ENCODE measurements at regions not wholly inside any gene's neighbourhood (a gene's known extent, or its start where the extent isn't known, plus 50 kb on each side); places are given as distances from the start of the nearest gene placed in this dataset.

DNA sequence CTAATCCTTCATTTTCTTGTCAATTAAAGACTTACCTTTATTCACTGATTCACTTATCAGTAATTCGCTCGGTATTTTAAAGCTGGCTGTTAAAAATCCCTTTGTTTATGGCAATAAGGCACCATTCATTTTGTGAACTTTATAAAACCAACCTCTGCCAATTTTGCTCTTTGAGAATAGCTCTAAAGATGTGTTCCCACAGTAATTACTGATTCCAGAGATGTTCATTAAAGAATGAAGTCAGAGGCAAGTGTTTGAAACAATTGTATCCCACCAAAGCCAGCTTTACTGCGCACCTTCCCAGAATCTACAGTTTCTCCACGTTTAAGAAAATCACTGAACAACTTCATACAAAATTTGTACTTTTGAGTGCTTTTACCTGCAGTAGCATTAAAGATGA lies 424.5 kb downstream of the USP25 start:
- Histone ChIP-seq H2AFZ (ENCODE audit: low read depth, low read length) (no peak overlapping the region), H3K27ac (ENCODE audit: low read length) (no peak overlapping the region), H3K79me2 (ENCODE audit: low read length) (no peaks in the 10 kb centered on the region), H3K9me3 (ENCODE audit: insufficient read depth, low read length) (no peaks in the 10 kb centered on the region), H3K4me3 (ENCODE audit: low read length) (no peak overlapping the region), H4K20me1 (ENCODE audit: insufficient read depth, low read length) (no peaks in the 10 kb centered on the region), H3K4me1 (ENCODE audit: low read length) (no peaks in the 10 kb centered on the region), H3K36me3 (replicated peaks; ENCODE audit: low read depth, low read length) (no peaks in the 10 kb centered on the region), H3K4me2 (ENCODE audit: low read length) (no peak overlapping the region), H3K9ac (ENCODE audit: low read length) (no peak overlapping the region), H3K27me3 (ENCODE audit: low read depth, low read length) (no peaks in the 10 kb centered on the region)
- TF ChIP-seq EZH2phosphoT487 (IDR thresholded peaks at IDR 0.05; ENCODE audit: low read depth) (no peak), CTCF (IDR thresholded peaks at IDR 0.05; ENCODE audit: low read depth, low read length) (no peak)

- Histone ChIP-seq H3K4me2 (ENCODE audit: low read length) (no peak overlapping the region), H3K9me3 (ENCODE audit: insufficient read depth, low read length) (no peaks in the 10 kb centered on the region), H3K9ac (ENCODE audit: low read length) (no peak overlapping the region), H3K36me3 (replicated peaks; ENCODE audit: low read depth, low read length) (no peaks in the 10 kb centered on the region), H4K20me1 (ENCODE audit: insufficient read depth, low read length) (no peaks in the 10 kb centered on the region), H3K4me3 (ENCODE audit: low read length) (no peak overlapping the region), H3K4me1 (ENCODE audit: low read length) (no peaks in the 10 kb centered on the region), H3K79me2 (ENCODE audit: low read length) (no peaks in the 10 kb centered on the region), H2AFZ (ENCODE audit: low read depth, low read length) (no peak overlapping the region), H3K27me3 (ENCODE audit: low read depth, low read length) (no peaks in the 10 kb centered on the region), H3K27ac (ENCODE audit: low read length) (no peak overlapping the region)
- TF ChIP-seq EZH2phosphoT487 (IDR thresholded peaks at IDR 0.05; ENCODE audit: low read depth) (no peak), CTCF (IDR thresholded peaks at IDR 0.05; ENCODE audit: low read depth, low read length) (no peak)
Observed at GRCh38 chr21:16154951-16155635, 425.3 kb downstream of the USP25 start.

- Histone ChIP-seq H3K4me3 (ENCODE audit: low read length) (no peak overlapping the region), H3K9me3 (ENCODE audit: insufficient read depth, low read length) (no peaks in the 10 kb centered on the region), H3K4me1 (ENCODE audit: low read length) (no peaks in the 10 kb centered on the region), H2AFZ (ENCODE audit: low read depth, low read length) (no peak overlapping the region), H3K36me3 (replicated peaks; ENCODE audit: low read depth, low read length) (no peaks in the 10 kb centered on the region), H4K20me1 (ENCODE audit: insufficient read depth, low read length) (no peaks in the 10 kb centered on the region), H3K27ac (ENCODE audit: low read length) (no peak overlapping the region), H3K27me3 (ENCODE audit: low read depth, low read length) (no peaks in the 10 kb centered on the region), H3K9ac (ENCODE audit: low read length) (no peak overlapping the region), H3K79me2 (ENCODE audit: low read length) (no peaks in the 10 kb centered on the region), H3K4me2 (ENCODE audit: low read length) (no peak overlapping the region)
- TF ChIP-seq EZH2phosphoT487 (IDR thresholded peaks at IDR 0.05; ENCODE audit: low read depth): no peak
- no peak for TF ChIP-seq CTCF (IDR thresholded peaks at IDR 0.05; ENCODE audit: low read depth, low read length)
Observed at GRCh38 chr21:16156841-16157489, 427.2 kb downstream of the USP25 start.

DNA sequence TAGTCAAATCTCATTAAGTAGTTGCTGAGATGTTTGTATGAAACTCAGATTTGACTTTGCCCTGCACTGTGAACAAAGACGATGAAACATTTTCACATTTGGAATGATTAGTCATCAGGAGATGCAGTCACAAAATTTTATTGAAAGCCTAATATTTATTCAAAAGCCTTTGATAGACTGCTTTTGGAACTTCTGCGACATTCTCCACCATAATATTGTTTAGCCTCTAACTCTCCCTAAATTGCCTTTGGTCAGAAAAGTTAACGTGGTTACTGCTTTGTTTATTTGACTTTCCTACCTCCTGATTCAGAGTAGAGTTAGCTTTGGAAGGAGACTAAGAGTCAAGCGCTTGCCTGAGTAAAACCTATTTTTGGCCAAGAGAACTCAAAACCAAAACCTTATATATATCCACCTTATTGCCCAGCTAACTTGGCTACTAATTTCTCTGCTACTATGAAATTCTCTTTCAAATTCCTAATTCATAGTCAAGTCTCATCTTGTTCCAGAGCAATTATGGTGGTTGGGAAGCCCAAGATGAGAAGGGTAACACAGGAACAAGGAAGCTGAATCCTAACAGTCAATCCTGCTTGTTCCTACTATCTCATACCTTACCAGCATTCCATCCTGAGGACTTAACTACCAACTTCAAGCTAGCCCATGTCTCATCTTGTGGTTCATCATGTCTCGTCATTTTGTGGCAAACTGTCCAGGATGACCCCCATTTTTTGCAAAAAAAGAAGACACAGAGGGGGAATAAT lies 429.6 kb downstream of the USP25 start:
- H3K27ac ChIP-seq (ENCODE audit: low read length): no peak overlapping the region
- no peaks in the 10 kb centered on the region for H3K36me3 ChIP-seq (replicated peaks; ENCODE audit: low read depth, low read length)
- H3K9ac ChIP-seq (ENCODE audit: low read length): no peak overlapping the region
- TF ChIP-seq CTCF (IDR thresholded peaks at IDR 0.05; ENCODE audit: low read depth, low read length) (no peak), EZH2phosphoT487 (IDR thresholded peaks at IDR 0.05; ENCODE audit: low read depth) (no peak)
- no peak overlapping the region for H3K4me3 ChIP-seq (ENCODE audit: low read length)
- no peaks in the 10 kb centered on the region for H3K27me3 ChIP-seq (ENCODE audit: low read depth, low read length)
- no peaks in the 10 kb centered on the region for H3K9me3 ChIP-seq (ENCODE audit: insufficient read depth, low read length)
- H4K20me1 ChIP-seq (ENCODE audit: insufficient read depth, low read length): no peaks in the 10 kb centered on the region
- no peak overlapping the region for H2AFZ ChIP-seq (ENCODE audit: low read depth, low read length)
- H3K79me2 ChIP-seq (ENCODE audit: low read length): no peaks in the 10 kb centered on the region
- no peak overlapping the region for H3K4me2 ChIP-seq (ENCODE audit: low read length)
- H3K4me1 ChIP-seq (ENCODE audit: low read length): no peaks in the 10 kb centered on the region
